ENCODE measurements at regions not wholly inside any gene's neighbourhood (a gene's known extent, or its start where the extent isn't known, plus 50 kb on each side); places are given as distances from the start of the nearest gene placed in this dataset.
"Not testable (repeated sequence)": the region's sequence is repeated elsewhere in the genome, so short reads cannot be mapped to it uniquely, and the experiment has no call there.

- intact Hi-C loops (cut with DNase I; ENCODE audit: low total_unique reads): no loop called here
- Histone ChIP-seq H3K9me3 (peaks cover 0 to 4% (median 0%) of the 10 kb centered on the region in 4 donors), H3K27ac (no peak overlapping the region), H3K4me3 (no peak overlapping the region), H3K27me3 (no peaks in the 10 kb centered on the region), H3K36me3 (no peaks in the 10 kb centered on the region), H3K4me1 (no peaks in the 10 kb centered on the region)
- TF ChIP-seq EP300 (IDR thresholded peaks at IDR 0.05) (no peak), POLR2AphosphoS5 (IDR thresholded peaks at IDR 0.05) (no peak), POLR2A (IDR thresholded peaks at IDR 0.05) (no peak)
- TF ChIP-seq, protein P1, sequence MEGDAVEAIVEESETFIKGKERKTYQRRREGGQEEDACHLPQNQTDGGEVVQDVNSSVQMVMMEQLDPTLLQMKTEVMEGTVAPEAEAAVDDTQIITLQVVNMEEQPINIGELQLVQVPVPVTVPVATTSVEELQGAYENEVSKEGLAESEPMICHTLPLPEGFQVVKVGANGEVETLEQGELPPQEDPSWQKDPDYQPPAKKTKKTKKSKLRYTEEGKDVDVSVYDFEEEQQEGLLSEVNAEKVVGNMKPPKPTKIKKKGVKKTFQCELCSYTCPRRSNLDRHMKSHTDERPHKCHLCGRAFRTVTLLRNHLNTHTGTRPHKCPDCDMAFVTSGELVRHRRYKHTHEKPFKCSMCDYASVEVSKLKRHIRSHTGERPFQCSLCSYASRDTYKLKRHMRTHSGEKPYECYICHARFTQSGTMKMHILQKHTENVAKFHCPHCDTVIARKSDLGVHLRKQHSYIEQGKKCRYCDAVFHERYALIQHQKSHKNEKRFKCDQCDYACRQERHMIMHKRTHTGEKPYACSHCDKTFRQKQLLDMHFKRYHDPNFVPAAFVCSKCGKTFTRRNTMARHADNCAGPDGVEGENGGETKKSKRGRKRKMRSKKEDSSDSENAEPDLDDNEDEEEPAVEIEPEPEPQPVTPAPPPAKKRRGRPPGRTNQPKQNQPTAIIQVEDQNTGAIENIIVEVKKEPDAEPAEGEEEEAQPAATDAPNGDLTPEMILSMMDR (IDR thresholded peaks at IDR 0.05): no peak
- DNase-seq: no peak
Measured at GRCh38 chr4:18435781-18436180, 414.2 kb upstream of the LCORL start.

- Histone ChIP-seq H3K27me3 (no peaks in the 10 kb centered on the region), H3K9me3 (no peaks in the 10 kb centered on the region), H3K36me3 (no peaks in the 10 kb centered on the region), H3K27ac (no peak overlapping the region), H3K4me1 (no peaks in the 10 kb centered on the region), H3K4me3 (no peak overlapping the region)
- no peak for DNase-seq
- intact Hi-C loops (cut with DNase I; ENCODE audit: low total_unique reads): no loop called here
- TF ChIP-seq POLR2AphosphoS5 (IDR thresholded peaks at IDR 0.05) (no peak), POLR2A (IDR thresholded peaks at IDR 0.05) (no peak), EP300 (IDR thresholded peaks at IDR 0.05) (no peak)
- TF ChIP-seq, protein P1 (IDR thresholded peaks at IDR 0.05): no peak
- WGBS, 5 donors: 60 to 88% (median 68%) methylated on average over 4 of the region's 4 CpGs
Measured at GRCh38 chr4:18422685-18423084, 401.1 kb upstream of the LCORL start.

- TF ChIP-seq, protein P1 (IDR thresholded peaks at IDR 0.05): no peak
- TF ChIP-seq EP300 (IDR thresholded peaks at IDR 0.05) (no peak), POLR2A (IDR thresholded peaks at IDR 0.05) (no peak), POLR2AphosphoS5 (IDR thresholded peaks at IDR 0.05) (no peak)
- Histone ChIP-seq H3K4me3 (no peak overlapping the region), H3K9me3 (no peaks in the 10 kb centered on the region), H3K36me3 (no peaks in the 10 kb centered on the region), H3K27ac (no peak overlapping the region), H3K27me3 (no peaks in the 10 kb centered on the region), H3K4me1 (no peaks in the 10 kb centered on the region)
- intact Hi-C loops (cut with DNase I; ENCODE audit: low total_unique reads): no loop called here
- DNase-seq: peak in 1 of 2 donors; percentile 63
- WGBS, 5 donors: 32 to 79% (median 36%) methylated on average over 2 of the region's 2 CpGs
Measured at GRCh38 chr4:18421519-18421918, 400.0 kb upstream of the LCORL start.

GRCh38 chr4:18419780-18420179 is 398.2 kb upstream of the LCORL start:
- Histone ChIP-seq H3K4me3 (no peak overlapping the region), H3K4me1 (no peaks in the 10 kb centered on the region), H3K27me3 (no peaks in the 10 kb centered on the region), H3K36me3 (no peaks in the 10 kb centered on the region), H3K27ac (no peak overlapping the region), H3K9me3 (no peaks in the 10 kb centered on the region)
- intact Hi-C loops (cut with DNase I; ENCODE audit: low total_unique reads): no loop called here
- DNase-seq: no peak
- 49 to 71% (median 64%) methylated on average over 3 of the region's 3 CpGs for WGBS, 5 donors
- TF ChIP-seq, protein P1 (IDR thresholded peaks at IDR 0.05): no peak
- TF ChIP-seq EP300 (IDR thresholded peaks at IDR 0.05) (no peak), POLR2A (IDR thresholded peaks at IDR 0.05) (no peak), POLR2AphosphoS5 (IDR thresholded peaks at IDR 0.05) (no peak)

DNA sequence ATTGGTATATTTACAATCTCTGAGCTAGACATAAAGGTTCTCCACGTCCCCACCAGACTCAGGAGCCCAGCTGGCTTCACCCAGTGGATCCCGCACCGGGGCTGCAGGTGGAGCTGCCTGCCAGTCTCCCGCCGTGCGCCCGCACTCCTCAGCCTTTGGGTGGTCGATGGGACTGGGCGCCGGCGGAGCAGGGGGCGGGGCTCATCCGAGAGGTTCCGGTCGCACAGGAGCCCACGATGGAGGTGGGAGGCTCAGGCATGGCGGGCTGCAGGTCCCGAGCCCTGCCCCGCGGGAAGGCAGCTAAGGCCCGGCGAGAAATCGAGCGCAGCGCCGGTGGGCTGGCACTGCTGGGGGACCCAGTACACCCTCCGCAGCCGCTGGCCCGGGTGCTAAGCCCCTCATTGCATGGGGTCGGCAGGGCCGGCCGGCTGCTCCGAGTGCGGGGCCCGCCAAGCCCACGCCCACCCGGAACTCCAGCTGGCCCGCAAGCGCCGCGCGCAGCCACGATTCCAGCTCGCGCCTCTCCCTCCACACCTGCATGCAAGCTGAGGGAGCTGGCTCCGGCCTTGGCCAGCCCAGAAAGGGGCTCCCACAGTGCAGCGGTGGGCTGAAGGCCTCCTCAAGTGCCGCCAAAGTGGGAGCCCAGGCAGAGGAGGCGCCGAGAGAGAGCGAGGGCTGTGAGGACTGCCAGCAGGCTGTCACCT is 396.8 kb upstream of the LCORL start:
- intact Hi-C loops (cut with DNase I; ENCODE audit: low total_unique reads); H3K27ac ChIP-seq; H3K9me3 ChIP-seq; DNase-seq; H3K4me1 ChIP-seq; H3K36me3 ChIP-seq; H3K4me3 ChIP-seq; H3K27me3 ChIP-seq: not testable (repeated sequence)
- WGBS, 5 donors: 80 to 91% (median 84%) methylated on average over 21 to 45 of the region's 51 CpGs

DNA sequence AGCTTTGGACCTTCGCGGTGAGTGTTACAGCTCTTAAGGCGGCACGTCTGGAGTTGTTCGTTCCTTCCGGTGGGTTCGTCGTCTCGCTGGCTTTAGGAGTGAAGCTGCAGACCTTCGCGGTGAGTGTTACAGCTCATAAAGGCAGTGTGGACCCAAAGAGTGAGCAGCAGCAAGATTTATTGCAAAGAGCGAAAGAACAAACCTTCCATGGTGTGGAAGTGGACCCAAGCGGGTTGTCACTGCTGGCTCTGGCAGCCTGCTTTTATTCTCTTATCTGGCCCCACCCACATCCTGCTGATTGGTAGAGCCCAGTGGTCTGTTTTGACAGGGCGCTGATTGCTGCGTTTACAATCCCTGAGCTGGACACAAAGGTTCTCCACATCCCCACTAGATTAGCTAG is 396.1 kb upstream of the LCORL start:
- H3K4me1 ChIP-seq; H3K27me3 ChIP-seq; H3K4me3 ChIP-seq; H3K36me3 ChIP-seq; DNase-seq; H3K27ac ChIP-seq; H3K9me3 ChIP-seq; intact Hi-C loops (cut with DNase I; ENCODE audit: low total_unique reads): not testable (repeated sequence)
- WGBS, 5 donors: 87 to 93% (median 93%) methylated on average over 15 of the region's 15 CpGs
